ENCODE measurements at regions not wholly inside any gene's neighbourhood (a gene's known extent, or its start where the extent isn't known, plus 50 kb on each side); places are given as distances from the start of the nearest gene placed in this dataset.
"Not testable (repeated sequence)": the region's sequence is repeated elsewhere in the genome, so short reads cannot be mapped to it uniquely, and the experiment has no call there.

- BruUV-seq (replicated peaks) = no TSS peak
- TF ChIP-seq, protein P1, sequence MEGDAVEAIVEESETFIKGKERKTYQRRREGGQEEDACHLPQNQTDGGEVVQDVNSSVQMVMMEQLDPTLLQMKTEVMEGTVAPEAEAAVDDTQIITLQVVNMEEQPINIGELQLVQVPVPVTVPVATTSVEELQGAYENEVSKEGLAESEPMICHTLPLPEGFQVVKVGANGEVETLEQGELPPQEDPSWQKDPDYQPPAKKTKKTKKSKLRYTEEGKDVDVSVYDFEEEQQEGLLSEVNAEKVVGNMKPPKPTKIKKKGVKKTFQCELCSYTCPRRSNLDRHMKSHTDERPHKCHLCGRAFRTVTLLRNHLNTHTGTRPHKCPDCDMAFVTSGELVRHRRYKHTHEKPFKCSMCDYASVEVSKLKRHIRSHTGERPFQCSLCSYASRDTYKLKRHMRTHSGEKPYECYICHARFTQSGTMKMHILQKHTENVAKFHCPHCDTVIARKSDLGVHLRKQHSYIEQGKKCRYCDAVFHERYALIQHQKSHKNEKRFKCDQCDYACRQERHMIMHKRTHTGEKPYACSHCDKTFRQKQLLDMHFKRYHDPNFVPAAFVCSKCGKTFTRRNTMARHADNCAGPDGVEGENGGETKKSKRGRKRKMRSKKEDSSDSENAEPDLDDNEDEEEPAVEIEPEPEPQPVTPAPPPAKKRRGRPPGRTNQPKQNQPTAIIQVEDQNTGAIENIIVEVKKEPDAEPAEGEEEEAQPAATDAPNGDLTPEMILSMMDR (conservative IDR thresholded peaks at IDR 0.05; ENCODE audit: low read length) = no peak
- no peak for TF ChIP-seq EZH2phosphoT487 (IDR thresholded peaks at IDR 0.05; ENCODE audit: borderline replicate concordance, low read depth, low read length)
- H3K9me2 ChIP-seq (ENCODE audit: insufficient read depth, low read length) = no peaks in the 10 kb centered on the region
- no peak overlapping the region for H2AFZ ChIP-seq (ENCODE audit: low read length)
- H3K4me3 ChIP-seq (ENCODE audit: low read depth, low read length, poor library complexity, severe bottlenecking) = no peak overlapping the region
- no peaks in the 10 kb centered on the region for H3K36me3 ChIP-seq (ENCODE audit: insufficient read depth, low read length)
- no peaks in the 10 kb centered on the region for H4K20me1 ChIP-seq (ENCODE audit: insufficient read depth, low read length)
- H3K79me2 ChIP-seq (ENCODE audit: insufficient read depth, low read depth, low read length) = no peaks in the 10 kb centered on the region
- H3K27ac ChIP-seq (ENCODE audit: low read depth, low read length, poor library complexity, severe bottlenecking) = no peak overlapping the region
- POLR2A ChIA-PET = interaction anchor here (0.6 kb wide), 1 partner anchor 23 kb away, joined by 4 read pairs; no protein-coding TSS in a partner anchor
- CTCF ChIA-PET (ENCODE audit: unreplicated experiment) = no interaction called here
- no peak for DNase-seq (ENCODE audit: low spot score)
- H3K4me2 ChIP-seq (ENCODE audit: low read length) = no peak overlapping the region
- intact Hi-C loops (cut with micrococcal nuclease; ENCODE audit: unreplicated experiment) = no loop called here
- H3K9me3 ChIP-seq (ENCODE audit: low read length) = peaks cover 27% of the 10 kb centered on the region; the same call in 1 of the 2 replicates
- no peaks in the 10 kb centered on the region for H3K4me1 ChIP-seq (ENCODE audit: insufficient read depth, low read length, poor library complexity, severe bottlenecking)
These were observed 790.9 kb upstream of the NCAM2 start for GRCh38 chr21:20207335-20207734.

DNA sequence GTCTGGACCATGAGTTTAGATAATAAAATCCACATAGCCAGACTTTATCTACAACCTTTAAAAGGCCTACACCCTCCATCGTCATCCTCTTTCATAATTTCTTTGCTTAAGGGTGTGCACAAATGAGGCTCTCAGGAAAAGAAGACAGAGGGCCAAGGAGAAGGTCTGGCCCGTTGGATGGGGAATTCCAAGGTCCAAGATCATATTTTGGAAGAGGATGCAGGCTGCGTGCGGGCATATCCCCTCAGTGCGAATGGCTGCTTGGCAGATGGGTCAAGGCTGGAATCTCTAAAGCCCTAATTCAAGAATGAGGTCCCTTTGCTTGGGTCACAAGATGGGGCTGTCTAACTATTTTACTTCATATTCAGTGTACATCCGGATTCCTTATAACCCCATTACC is 782.2 kb upstream of the NCAM2 start:
- H3K9me3 ChIP-seq (ENCODE audit: low read length) = peaks cover 15% of the 10 kb centered on the region
- no peaks in the 10 kb centered on the region for H3K9me2 ChIP-seq (ENCODE audit: insufficient read depth, low read length)
- no TSS peak for BruUV-seq (replicated peaks)
- H3K27ac ChIP-seq (ENCODE audit: low read depth, low read length, poor library complexity, severe bottlenecking) = no peak overlapping the region
- no peaks in the 10 kb centered on the region for H3K4me1 ChIP-seq (ENCODE audit: insufficient read depth, low read length, poor library complexity, severe bottlenecking)
- H3K79me2 ChIP-seq (ENCODE audit: insufficient read depth, low read depth, low read length) = no peaks in the 10 kb centered on the region
- no peak overlapping the region for H3K4me3 ChIP-seq (ENCODE audit: low read depth, low read length, poor library complexity, severe bottlenecking)
- no peaks in the 10 kb centered on the region for H3K36me3 ChIP-seq (ENCODE audit: insufficient read depth, low read length)
- CTCF ChIA-PET (ENCODE audit: unreplicated experiment) = no interaction called here
- H4K20me1 ChIP-seq (ENCODE audit: insufficient read depth, low read length) = no peaks in the 10 kb centered on the region
- DNase-seq (ENCODE audit: low spot score) = no peak
- no peak overlapping the region for H2AFZ ChIP-seq (ENCODE audit: low read length)
- intact Hi-C loops (cut with micrococcal nuclease; ENCODE audit: unreplicated experiment) = no loop called here
- TF ChIP-seq, protein P1 (conservative IDR thresholded peaks at IDR 0.05; ENCODE audit: low read length) = no peak
- no peak for TF ChIP-seq EZH2phosphoT487 (IDR thresholded peaks at IDR 0.05; ENCODE audit: borderline replicate concordance, low read depth, low read length)
- H3K4me2 ChIP-seq (ENCODE audit: low read length) = no peak overlapping the region
- POLR2A ChIA-PET = no interaction called here

DNA sequence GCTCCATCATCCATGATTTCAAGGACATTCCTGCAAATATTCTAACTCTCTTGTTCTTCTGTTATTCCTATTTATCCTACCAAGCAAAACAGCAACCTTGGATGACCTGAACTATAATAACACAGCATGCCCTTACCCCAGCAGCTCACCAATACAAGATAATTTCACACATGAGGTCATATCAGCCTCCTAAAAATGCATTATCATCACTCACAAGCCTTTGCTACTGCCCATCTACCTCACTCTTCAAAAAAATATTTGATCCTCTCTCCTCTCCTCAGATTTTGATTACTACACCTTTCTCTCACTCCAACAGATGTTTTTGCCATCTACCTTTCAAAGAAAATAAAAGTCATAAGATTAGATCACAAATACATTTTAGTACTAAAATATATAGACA is 777.6 kb upstream of the NCAM2 start:
- Histone ChIP-seq H3K4me2 (ENCODE audit: low read length) (no peak overlapping the region), H3K4me1 (ENCODE audit: insufficient read depth, low read length, poor library complexity, severe bottlenecking) (no peaks in the 10 kb centered on the region), H3K9me3 (ENCODE audit: low read length) (peaks cover 10% of the 10 kb centered on the region), H3K27ac (ENCODE audit: low read depth, low read length, poor library complexity, severe bottlenecking) (no peak overlapping the region), H3K4me3 (ENCODE audit: low read depth, low read length, poor library complexity, severe bottlenecking) (no peak overlapping the region), H4K20me1 (ENCODE audit: insufficient read depth, low read length) (no peaks in the 10 kb centered on the region), H3K36me3 (ENCODE audit: insufficient read depth, low read length) (no peaks in the 10 kb centered on the region), H3K79me2 (ENCODE audit: insufficient read depth, low read depth, low read length) (no peaks in the 10 kb centered on the region), H3K9me2 (ENCODE audit: insufficient read depth, low read length) (no peaks in the 10 kb centered on the region), H2AFZ (ENCODE audit: low read length) (no peak overlapping the region)
- no TSS peak for BruUV-seq (replicated peaks)
- POLR2A ChIA-PET = no interaction called here
- CTCF ChIA-PET (ENCODE audit: unreplicated experiment) = no interaction called here
- intact Hi-C loops (cut with micrococcal nuclease; ENCODE audit: unreplicated experiment) = no loop called here
- TF ChIP-seq EZH2phosphoT487 (IDR thresholded peaks at IDR 0.05; ENCODE audit: borderline replicate concordance, low read depth, low read length) = no peak
- TF ChIP-seq, protein P1 (conservative IDR thresholded peaks at IDR 0.05; ENCODE audit: low read length) = no peak
- DNase-seq (ENCODE audit: low spot score) = no peak

- H3K4me2 ChIP-seq (ENCODE audit: low read length); H3K9me2 ChIP-seq (ENCODE audit: insufficient read depth, low read length); H3K27ac ChIP-seq (ENCODE audit: low read depth, low read length, poor library complexity, severe bottlenecking); DNase-seq (ENCODE audit: low spot score); CTCF ChIA-PET (ENCODE audit: unreplicated experiment); POLR2A ChIA-PET; H3K36me3 ChIP-seq (ENCODE audit: insufficient read depth, low read length); H4K20me1 ChIP-seq (ENCODE audit: insufficient read depth, low read length); BruUV-seq (replicated peaks); H3K4me3 ChIP-seq (ENCODE audit: low read depth, low read length, poor library complexity, severe bottlenecking); H3K4me1 ChIP-seq (ENCODE audit: insufficient read depth, low read length, poor library complexity, severe bottlenecking); H2AFZ ChIP-seq (ENCODE audit: low read length); intact Hi-C loops (cut with micrococcal nuclease; ENCODE audit: unreplicated experiment); H3K79me2 ChIP-seq (ENCODE audit: insufficient read depth, low read depth, low read length); H3K9me3 ChIP-seq (ENCODE audit: low read length): not testable (repeated sequence)
These were observed 776.2 kb upstream of the NCAM2 start for GRCh38 chr21:20221981-20222380.

DNA sequence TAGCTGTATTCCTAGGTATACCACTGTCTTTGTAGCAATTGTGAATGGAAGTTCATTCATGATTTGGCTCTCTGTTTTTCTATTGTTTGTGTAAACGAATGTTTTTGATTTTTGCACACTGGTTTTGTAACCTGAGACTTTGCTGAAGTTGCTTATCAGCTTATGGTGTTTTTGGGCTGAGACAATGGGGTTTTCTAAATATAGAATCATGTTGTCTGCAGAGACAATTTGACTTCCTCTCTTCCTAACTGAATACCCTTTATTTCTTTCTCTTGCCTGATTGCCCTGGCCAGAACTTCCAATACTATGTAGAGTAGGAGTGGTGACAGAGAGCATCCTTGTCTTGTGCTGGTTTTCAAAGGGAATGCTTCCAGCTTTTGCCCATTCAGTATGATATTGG is 761.6 kb upstream of the NCAM2 start:
- BruUV-seq (replicated peaks); H3K79me2 ChIP-seq (ENCODE audit: insufficient read depth, low read depth, low read length); H3K4me1 ChIP-seq (ENCODE audit: insufficient read depth, low read length, poor library complexity, severe bottlenecking); H2AFZ ChIP-seq (ENCODE audit: low read length); intact Hi-C loops (cut with micrococcal nuclease; ENCODE audit: unreplicated experiment); H3K9me2 ChIP-seq (ENCODE audit: insufficient read depth, low read length); H3K4me3 ChIP-seq (ENCODE audit: low read depth, low read length, poor library complexity, severe bottlenecking); CTCF ChIA-PET (ENCODE audit: unreplicated experiment); H3K4me2 ChIP-seq (ENCODE audit: low read length); H4K20me1 ChIP-seq (ENCODE audit: insufficient read depth, low read length); H3K9me3 ChIP-seq (ENCODE audit: low read length); H3K27ac ChIP-seq (ENCODE audit: low read depth, low read length, poor library complexity, severe bottlenecking); H3K36me3 ChIP-seq (ENCODE audit: insufficient read depth, low read length); DNase-seq (ENCODE audit: low spot score): not testable (repeated sequence)
- POLR2A ChIA-PET = interaction anchor here (0.6 kb wide), 1 partner anchor 94 kb away, joined by 3 read pairs; no protein-coding TSS in a partner anchor

Measured in OCI-LY7 (cell line).